GM18502 (cell line): ENCODE measurements at regions not wholly inside any gene's neighbourhood (a gene's known extent, or its start where the extent isn't known, plus 50 kb on each side); places are given as distances from the start of the nearest gene placed in this dataset.

Experiments
- ATAC-seq: cut with Tn5 transposase; IDR thresholded peaks from one replicate; pipeline ENCODE4 v1.9.1; 2021; ENCODE audit warnings: mild to moderate bottlenecking; ENCODE audit not compliant: unreplicated experiment, poor library complexity

DNA sequence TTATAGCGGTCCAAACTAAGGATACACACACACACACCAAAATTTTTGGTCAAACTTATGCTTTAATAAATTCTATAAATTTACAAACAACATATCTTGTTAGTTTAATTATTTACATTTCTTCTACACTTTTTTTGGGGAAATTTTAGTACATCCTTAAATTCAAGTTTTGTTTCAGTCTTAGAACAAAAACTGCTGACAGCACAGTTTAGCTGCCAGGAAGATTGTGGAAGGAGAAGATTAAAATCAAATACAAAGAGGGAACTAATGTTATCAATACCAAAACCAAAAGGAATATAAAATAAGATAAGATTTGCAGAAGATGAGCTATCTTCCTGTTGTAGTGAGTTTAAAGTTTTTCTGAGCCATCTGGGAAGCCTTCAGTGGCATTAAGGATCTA lies 368.8 kb downstream of the AASDHPPT start:
- ATAC-seq, result no peak

DNA sequence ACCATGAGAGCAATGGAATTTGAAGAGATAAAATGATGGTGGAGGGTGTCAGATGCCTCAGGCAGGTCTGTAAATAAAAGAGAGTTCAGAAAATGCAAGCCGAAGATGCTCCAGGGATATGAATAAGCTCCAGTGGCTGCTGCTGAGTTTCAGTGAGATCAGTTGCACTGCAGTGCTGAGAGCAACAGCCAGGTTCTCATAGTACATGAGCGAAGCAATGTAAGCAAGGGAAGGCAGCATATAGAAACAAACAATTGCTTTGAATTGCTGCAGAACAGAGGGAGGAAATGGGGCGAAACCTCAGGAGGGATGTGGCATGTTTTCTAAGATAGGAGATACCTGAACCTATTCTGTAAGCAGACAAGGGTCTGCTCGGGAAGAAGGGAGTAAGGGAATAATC lies 369.5 kb downstream of the AASDHPPT start:
- ATAC-seq, result no peak

DNA sequence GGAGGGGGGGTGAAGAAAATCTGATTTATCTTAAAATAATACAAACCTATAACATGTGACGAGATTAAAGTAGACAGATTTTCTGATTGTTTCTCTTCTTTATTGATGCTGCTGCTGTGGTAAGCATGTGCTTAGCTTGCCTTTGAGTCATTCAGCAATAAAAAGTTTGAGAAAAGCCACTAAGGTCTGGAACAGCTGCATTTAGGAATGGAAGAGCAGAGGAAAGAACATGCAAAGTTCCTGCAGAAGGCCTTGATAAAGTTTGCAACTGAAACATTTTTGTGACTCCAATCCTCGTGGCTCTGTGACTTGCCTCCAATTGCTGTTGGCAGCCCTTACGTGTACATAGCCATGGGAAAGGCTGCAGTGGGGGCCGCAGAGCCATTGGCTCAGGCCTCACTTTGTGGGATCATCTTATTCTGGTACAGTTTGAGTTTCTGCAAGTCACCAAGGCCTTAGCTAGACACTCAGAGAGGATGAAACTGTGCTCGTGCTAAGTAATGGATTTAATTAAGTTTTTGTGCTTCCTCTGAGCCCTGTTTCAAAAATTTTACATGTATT lies 370.2 kb downstream of the AASDHPPT start:
- no peak for ATAC-seq

DNA sequence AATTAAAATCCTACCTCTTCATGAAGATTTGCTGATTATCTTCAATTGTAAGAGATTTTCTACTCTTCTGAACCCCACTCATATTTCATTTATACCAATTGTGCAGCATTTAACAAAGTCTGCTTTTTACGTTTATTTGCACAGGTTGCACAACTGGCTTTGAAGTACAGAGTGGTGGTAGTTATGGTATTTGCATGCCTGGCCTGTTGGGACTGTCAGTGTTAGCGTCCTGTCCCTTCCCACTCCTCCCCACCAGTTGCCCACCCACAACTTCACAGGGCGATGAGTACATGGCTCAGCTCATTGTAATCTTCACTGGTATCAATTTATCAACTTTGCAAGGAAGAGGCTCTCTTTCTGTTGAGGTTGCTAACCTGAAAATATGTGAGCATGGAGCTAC lies 372.3 kb downstream of the AASDHPPT start:
- ATAC-seq, result no peak

DNA sequence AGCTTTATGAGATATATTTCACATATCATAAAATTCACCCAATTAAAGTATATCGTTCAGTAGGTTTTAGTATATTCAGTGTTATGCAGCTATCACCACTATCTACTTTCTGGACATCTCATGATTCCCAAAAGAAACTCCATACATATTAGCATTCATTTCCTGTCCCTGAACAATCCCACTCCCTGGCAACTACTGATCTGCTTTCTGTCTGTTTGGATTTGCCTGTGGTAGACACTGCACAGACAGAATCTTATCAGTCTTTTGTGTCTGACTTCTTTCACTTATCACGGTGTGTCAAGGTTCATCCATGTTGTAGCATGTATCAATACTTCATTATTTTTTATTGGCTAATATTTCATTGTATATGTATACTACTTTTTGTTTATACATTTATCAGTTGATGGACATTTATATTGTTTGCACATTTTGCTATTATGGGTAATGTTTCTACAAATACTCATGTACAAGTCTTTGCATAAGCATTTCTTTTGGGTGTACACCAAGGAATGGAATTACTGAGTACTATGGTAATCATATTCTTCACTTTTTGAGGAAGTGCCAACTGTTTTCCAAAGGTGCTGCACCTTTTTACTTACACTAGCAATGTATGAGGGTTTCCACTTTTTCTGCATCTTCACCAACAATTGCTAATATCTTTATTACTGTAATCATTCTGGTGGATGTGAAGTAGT lies 373.9 kb downstream of the AASDHPPT start:
- ATAC-seq, result no peak

DNA sequence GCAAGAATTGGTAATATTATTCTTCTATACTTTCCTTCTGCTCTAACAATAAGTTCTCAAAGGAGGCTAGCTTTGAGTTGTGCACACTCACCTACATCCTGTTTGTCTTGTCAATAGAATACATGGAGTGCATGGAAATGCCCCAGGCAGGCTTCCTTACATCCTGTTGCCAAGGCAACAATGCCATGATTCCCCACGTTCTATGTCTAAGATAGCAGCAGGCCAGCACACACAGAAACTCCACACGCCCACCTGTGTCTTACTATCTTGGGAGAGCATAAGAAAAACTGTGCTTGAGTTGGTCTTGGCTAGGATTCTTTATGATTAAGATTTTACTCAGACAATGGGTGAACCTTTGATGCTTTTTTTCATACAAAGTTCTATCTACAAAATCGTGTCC lies 379.2 kb downstream of the AASDHPPT start:
- no peak for ATAC-seq

DNA sequence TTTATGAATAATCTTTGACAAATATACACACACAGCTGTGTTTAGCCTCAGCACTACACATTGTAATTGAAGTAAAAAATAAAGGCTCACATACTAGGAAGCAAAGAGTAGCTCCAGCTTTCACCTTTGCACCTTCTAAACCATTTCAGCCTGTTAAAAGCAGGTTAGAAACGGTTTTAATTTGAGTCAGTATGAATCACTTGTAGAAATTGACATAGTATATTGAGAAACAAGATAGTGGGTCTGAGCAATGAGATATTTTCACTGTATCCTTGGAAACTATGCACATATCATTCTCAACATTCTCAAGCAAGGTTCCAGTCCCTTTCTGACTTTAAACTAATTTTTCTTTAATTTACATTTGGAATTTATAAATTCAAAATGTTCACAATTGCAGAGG lies 380.3 kb downstream of the AASDHPPT start:
- no peak for ATAC-seq

- no peak for ATAC-seq
Observed at GRCh38 chr11:106459135-106459534, 381.7 kb downstream of the AASDHPPT start.

DNA sequence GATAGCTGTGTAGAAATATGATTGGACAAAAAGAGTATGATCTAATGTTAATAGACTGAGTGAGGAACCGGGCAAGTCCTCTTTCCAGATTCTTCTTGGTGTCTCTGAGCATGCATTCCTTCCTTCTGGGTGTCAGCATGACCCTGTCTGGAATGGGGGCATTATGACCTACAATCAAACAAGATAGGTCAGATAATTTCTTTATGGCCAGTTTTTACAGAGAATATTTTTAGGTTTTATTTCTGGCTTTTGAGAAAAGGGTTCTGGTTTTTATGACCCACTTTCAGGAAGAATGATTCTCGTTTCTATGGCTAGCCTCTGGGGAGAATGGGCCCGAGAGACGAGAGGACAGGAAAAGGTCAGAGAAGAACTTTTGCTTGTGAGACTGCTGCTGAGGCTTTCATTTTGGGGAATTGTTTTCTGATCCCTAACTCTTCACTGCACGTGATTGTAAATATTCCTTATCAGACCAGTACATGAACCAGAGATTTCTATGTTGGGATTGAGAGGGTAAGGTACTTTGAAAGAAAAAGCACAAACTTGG lies 383.8 kb downstream of the AASDHPPT start:
- ATAC-seq, result no peak

- ATAC-seq, result no peak
Observed at GRCh38 chr11:106461839-106462545, 384.5 kb downstream of the AASDHPPT start.

DNA sequence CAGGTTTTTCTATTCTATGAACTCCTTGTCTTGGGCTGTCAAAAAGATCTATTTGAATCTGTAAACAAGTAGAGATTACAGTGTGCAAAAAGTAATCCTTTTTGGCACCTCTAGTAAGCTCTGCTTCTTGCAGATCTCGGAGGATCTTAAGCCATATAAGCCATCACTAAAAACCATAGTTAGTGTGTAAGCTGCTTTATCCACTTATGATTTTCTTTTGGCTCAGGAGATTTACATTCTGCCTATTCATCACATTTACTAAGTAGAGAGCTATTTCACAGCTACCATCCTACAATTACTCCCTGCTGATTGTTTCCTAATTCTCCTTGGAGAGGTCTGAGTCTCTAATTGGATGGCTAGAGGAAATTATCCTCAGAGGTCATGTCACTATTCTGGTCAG lies 385.7 kb downstream of the AASDHPPT start:
- ATAC-seq, result no peak

DNA sequence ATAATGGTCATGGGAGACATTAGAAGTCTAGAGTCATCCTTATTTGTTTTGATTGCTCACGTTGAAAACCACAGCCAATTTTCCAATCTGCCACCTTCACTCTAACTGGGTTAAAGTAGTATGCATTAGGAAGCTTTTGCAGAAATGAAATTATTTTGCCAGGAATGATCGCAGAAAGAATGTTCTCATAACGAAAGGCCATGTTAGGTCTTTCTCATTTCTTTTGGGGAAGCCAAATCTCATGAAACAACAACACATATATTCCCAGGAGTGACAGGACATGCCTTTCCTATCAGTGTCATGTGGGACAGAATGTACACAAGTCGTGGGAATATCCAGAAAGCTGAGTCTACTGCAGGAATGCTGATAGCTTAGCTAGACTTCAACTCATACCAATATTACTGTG lies 386.3 kb downstream of the AASDHPPT start:
- ATAC-seq, result no peak

DNA sequence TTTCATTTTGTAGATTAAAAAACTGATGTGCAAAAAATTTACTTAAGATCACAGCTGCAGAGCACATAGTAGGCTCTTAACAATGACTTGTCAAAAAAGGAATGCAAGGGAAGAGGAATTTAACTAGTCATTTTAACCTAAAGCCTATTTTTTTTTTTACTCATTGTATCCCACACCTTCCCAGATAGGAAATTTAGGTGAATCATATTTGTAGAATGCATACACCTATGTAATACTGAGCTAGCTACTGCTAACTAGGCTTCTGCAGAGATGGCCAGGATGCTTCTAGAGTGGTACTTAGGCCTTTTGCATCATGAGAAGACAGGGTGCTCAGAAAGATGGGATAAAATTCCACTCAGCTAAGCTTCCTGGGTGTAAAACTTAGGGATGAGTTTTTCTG lies 387.3 kb downstream of the AASDHPPT start:
- no peak for ATAC-seq

DNA sequence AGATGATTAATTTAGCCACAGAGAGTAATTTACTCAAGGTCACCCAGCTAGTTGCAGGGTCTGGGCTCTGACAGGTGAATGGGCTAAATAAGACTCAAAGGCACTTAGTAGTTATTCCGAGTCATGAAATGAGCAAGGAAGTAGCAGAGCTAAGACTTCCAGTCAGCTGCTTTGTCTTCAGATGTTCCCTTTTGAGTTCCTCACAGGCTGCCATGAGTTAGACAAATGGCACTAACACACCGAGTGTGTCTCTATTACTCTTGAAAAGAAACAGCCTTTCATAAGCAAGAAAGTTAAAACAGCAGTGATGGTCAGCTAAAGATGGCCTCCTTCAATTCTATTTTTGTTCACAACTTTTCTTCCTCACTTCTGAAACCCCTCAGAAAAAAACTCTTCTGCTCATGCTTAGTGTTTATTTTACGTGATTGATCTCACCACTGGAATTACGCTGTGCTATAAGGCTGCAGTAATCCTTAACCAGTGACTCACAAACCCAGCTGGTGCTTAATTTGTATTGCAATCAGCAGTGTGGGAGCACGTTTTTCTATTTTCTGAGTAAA lies 389.1 kb downstream of the AASDHPPT start:
- ATAC-seq, result no peak

- no peak for ATAC-seq
Observed at GRCh38 chr11:106467501-106467900, 390.0 kb downstream of the AASDHPPT start.

DNA sequence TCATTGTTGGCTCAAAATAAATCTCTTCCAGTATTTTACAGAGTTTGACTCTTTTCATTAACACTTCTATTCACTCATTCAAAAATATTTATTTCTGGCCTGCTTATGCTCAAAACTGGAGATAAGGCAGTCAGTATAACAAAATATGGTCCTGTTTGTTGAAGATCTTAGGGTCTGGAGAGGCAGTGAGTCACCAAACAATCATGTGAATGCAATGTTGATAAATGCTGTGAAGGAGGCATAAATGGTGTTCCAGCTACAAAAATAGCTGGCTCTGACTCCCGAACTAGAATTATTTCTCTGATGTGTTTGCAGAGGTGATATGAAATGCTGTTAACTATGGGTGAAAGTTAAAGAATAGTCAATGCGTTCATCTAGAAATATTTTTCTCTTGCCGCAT lies 390.6 kb downstream of the AASDHPPT start:
- no peak for ATAC-seq

- ATAC-seq, result no peak
Observed at GRCh38 chr11:106468531-106468930, 391.1 kb downstream of the AASDHPPT start.

DNA sequence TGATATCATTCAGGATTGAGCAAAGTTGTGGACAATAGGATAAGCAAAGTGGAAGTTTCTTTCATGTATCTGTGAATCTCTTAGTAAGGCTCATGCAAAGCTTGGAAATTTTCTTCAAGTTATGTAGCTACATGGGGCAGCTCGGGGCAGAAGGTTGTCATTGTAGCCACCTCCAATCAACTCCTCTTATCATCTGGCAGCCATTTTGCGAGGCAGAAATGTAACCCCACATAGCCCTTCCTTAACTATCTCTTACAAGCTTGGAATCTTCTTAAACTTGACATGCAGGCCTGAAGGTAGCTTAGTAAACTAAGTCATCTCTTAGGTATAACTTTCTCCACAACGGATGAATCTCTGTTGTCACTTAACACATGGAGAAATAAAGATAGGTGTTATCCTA lies 392.8 kb downstream of the AASDHPPT start:
- no peak for ATAC-seq

DNA sequence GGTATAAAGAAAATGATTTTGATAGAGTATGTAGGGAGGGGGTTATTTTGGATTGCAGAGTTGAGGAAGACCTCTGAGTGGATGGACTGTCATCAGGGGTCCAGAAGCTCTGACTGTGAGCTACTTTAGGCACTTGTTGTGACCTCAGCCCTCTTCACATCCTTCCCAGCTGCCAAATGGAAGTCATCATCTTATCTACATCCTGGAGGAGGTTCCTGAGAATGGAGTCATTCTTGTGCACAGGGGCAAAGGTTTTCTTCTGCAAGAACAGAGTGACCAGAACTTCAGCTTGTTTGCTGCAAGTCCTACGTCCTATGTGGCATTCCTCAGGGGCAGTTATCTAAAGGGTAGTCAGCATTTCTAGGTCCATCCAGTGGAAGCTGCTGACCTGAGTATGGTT lies 393.8 kb downstream of the AASDHPPT start:
- ATAC-seq, result no peak

GRCh38 chr11:106473089-106473722 lies 395.7 kb downstream of the AASDHPPT start:
- ATAC-seq, result no peak

DNA sequence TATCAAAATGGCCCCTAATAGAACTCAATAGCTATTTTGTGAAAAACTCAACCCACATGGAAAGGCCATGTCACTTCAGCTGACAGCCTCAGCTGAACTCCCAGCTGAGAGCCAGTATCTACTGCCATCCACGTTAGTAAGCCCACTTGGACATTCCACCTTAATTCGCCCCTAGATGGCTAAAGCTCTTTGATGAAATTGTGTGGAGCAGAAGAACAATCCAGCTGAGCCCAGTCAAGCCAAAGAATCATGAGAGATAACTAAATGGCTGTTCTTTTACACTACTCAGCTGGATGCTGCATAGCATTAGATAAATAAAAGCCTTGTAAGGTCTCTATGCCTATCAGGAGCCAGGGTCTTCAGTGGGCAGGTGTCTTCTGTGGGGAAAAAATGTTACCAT lies 396.8 kb downstream of the AASDHPPT start:
- ATAC-seq, result no peak
